GM13976 (cell line): ENCODE measurements at regions not wholly inside any gene's neighbourhood (a gene's known extent, or its start where the extent isn't known, plus 50 kb on each side); places are given as distances from the start of the nearest gene placed in this dataset.

Experiments
- DNase-seq: peaks from one replicate; pipeline ENCODE4 v3.0.0; 2012; ENCODE audit warnings: low spot score
- in situ Hi-C: fragments of 300-500 bp; cut with MboI; formaldehyde crosslinking; loops from one replicate; pipeline ENCODE4 v1.12.0; 2022; ENCODE audit warnings: low sequenced_read_pairs, mixed read lengths, inconsistent platforms; ENCODE audit not compliant: unreplicated experiment
- TF ChIP-seq, protein P1 (sequence below): IDR thresholded peaks from 2 replicates; pipeline ENCODE4 v1.5.1; 2012; ENCODE audit warnings: borderline replicate concordance, mild to moderate bottlenecking; ENCODE audit not compliant: insufficient read depth; ENCODE audit errors: extremely low read depth, missing control alignments, control extremely low read depth

DNA sequence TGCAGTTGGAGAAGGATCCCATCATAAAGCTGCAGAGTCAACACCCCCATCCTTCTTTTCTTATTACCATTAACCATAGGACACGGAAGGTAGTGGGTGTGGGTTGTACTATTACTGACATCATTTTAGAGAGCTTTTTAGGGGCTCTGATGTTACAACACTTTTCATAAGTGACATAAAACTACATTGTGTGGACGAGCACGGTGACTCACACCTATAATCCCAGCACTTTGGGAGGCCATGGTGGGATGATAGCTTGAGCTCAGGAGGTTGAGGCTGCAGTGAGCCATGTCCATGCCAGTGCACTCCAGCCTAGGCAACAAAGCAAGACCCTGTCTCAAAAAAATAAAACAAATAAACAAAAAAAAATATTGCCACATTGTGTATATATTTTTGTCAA is 167.1 kb downstream of the DUSP6 start:
- TF ChIP-seq, protein P1, sequence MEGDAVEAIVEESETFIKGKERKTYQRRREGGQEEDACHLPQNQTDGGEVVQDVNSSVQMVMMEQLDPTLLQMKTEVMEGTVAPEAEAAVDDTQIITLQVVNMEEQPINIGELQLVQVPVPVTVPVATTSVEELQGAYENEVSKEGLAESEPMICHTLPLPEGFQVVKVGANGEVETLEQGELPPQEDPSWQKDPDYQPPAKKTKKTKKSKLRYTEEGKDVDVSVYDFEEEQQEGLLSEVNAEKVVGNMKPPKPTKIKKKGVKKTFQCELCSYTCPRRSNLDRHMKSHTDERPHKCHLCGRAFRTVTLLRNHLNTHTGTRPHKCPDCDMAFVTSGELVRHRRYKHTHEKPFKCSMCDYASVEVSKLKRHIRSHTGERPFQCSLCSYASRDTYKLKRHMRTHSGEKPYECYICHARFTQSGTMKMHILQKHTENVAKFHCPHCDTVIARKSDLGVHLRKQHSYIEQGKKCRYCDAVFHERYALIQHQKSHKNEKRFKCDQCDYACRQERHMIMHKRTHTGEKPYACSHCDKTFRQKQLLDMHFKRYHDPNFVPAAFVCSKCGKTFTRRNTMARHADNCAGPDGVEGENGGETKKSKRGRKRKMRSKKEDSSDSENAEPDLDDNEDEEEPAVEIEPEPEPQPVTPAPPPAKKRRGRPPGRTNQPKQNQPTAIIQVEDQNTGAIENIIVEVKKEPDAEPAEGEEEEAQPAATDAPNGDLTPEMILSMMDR = no peak
- in situ Hi-C loops = no loop called here
- DNase-seq = no peak

DNA sequence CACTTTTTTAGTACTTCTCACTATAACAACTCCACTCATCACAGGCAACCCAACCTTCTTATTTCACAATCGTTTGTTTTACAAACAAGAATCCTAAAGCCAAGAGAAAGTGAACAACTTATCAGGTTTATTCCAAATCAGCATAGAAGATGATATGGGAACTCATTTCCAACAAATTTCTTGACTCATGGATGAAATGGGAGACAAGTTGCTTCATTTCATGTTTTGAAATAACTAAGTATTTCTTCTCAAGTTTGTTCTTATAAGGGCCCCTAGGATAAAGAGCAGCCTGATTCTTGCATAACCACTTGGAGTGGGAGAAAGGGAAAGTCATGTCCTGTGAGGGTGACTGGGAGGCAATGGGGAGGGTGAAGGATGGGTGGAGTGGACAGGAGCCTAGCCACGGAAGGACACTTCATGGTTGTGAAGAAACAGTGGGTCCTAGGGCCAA is 168.3 kb downstream of the DUSP6 start:
- TF ChIP-seq, protein P1 = no peak
- no peak for DNase-seq
- in situ Hi-C loops = no loop called here

- in situ Hi-C loops = no loop called here
- DNase-seq = no peak
- TF ChIP-seq, protein P1 = no peak
Observed at GRCh38 chr12:89181271-89181920, 170.9 kb downstream of the DUSP6 start.

- TF ChIP-seq, protein P1 = no peak
- in situ Hi-C loops = no loop called here
- DNase-seq = no peak
Observed at GRCh38 chr12:89180496-89180895, 171.8 kb downstream of the DUSP6 start.

- in situ Hi-C loops = no loop called here
- DNase-seq = no peak
- TF ChIP-seq, protein P1 = no peak
Observed at GRCh38 chr12:89179983-89180382, 172.3 kb downstream of the DUSP6 start.

- no peak for DNase-seq
- TF ChIP-seq, protein P1 = no peak
- in situ Hi-C loops = no loop called here
Observed at GRCh38 chr12:89179245-89179644, 173.1 kb downstream of the DUSP6 start.

GRCh38 chr12:89177802-89178395 is 174.4 kb downstream of the DUSP6 start:
- DNase-seq = no peak
- in situ Hi-C loops = no loop called here
- TF ChIP-seq, protein P1 = no peak
